ENCODE measurements at regions not wholly inside any gene's neighbourhood (a gene's known extent, or its start where the extent isn't known, plus 50 kb on each side); places are given as distances from the start of the nearest gene placed in this dataset.

DNA sequence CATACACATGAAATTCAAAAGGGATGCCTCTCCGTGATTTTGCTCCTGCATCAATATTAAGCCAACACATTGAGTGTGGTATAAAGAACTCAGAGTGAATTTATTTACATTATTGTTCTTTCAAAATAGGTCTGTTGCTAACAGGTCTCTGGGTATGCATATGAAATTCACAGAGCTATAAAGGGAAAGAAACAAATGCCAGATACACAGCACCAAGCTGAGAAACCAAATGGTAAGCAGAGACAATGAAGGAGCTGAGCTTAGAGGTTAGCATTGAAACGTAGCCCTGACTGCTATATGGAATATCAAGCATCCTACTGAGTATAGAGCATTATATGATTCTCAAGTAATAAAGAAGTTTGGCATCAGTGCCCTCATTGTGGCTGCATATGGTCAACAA lies 712.9 kb downstream of the NSUN3 start:
- no peak overlapping the region for H3K9ac ChIP-seq (ENCODE audit: low read length)
- H3K27ac ChIP-seq (ENCODE audit: low read length): no peak overlapping the region

GRCh38 chr3:94776401-94776915 lies 713.6 kb downstream of the NSUN3 start:
- Histone ChIP-seq H3K79me2 (replicated peaks; ENCODE audit: insufficient read depth, low read length) (no peaks in the 10 kb centered on the region), H3K27ac (ENCODE audit: low read length) (no peak overlapping the region), H3K27me3 (ENCODE audit: insufficient read depth, low read depth, low read length) (no peaks in the 10 kb centered on the region), H3K4me2 (ENCODE audit: low read length) (no peak overlapping the region), H3K36me3 (ENCODE audit: insufficient read depth, low read length) (no peaks in the 10 kb centered on the region), H3K9ac (ENCODE audit: low read length) (no peak overlapping the region), H3K9me3 (ENCODE audit: low read length) (no peaks in the 10 kb centered on the region), H3K4me3 (ENCODE audit: low read length) (no peak overlapping the region), H2AFZ (ENCODE audit: low read depth, low read length) (no peak overlapping the region), H4K20me1 (ENCODE audit: insufficient read depth) (no peaks in the 10 kb centered on the region), H3F3A (ENCODE audit: insufficient read depth, low read length, poor library complexity, severe bottlenecking) (no peaks in the 10 kb centered on the region), H3K9me2 (ENCODE audit: insufficient read depth, low read length) (no peaks in the 10 kb centered on the region)
- TF ChIP-seq EP300 (conservative IDR thresholded peaks at IDR 0.05; ENCODE audit: poor library complexity, severe bottlenecking): no peak
- TF ChIP-seq RAD21 (conservative IDR thresholded peaks at IDR 0.05): no peak
- TF ChIP-seq, protein P1, sequence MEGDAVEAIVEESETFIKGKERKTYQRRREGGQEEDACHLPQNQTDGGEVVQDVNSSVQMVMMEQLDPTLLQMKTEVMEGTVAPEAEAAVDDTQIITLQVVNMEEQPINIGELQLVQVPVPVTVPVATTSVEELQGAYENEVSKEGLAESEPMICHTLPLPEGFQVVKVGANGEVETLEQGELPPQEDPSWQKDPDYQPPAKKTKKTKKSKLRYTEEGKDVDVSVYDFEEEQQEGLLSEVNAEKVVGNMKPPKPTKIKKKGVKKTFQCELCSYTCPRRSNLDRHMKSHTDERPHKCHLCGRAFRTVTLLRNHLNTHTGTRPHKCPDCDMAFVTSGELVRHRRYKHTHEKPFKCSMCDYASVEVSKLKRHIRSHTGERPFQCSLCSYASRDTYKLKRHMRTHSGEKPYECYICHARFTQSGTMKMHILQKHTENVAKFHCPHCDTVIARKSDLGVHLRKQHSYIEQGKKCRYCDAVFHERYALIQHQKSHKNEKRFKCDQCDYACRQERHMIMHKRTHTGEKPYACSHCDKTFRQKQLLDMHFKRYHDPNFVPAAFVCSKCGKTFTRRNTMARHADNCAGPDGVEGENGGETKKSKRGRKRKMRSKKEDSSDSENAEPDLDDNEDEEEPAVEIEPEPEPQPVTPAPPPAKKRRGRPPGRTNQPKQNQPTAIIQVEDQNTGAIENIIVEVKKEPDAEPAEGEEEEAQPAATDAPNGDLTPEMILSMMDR (IDR thresholded peaks at IDR 0.05; ENCODE audit: poor library complexity, severe bottlenecking): no peak
- no peak for TF ChIP-seq POLR2AphosphoS5 (IDR thresholded peaks at IDR 0.05)
- no peak for TF ChIP-seq SMC3 (conservative IDR thresholded peaks at IDR 0.05; ENCODE audit: poor library complexity)
- TF ChIP-seq EZH2 (IDR thresholded peaks at IDR 0.05; ENCODE audit: borderline replicate concordance, insufficient read depth, low read length, poor library complexity, severe bottlenecking): no peak
- TF ChIP-seq REST (IDR thresholded peaks at IDR 0.05; ENCODE audit: borderline replicate concordance): no peak
- no peak for TF ChIP-seq TAF1 (IDR thresholded peaks at IDR 0.05; ENCODE audit: low read depth)

More for the DNA sequence above, 712.9 kb downstream of the NSUN3 start:
- no peaks in the 10 kb centered on the region for H3K36me3 ChIP-seq (ENCODE audit: insufficient read depth, low read length)
- H3K4me3 ChIP-seq (ENCODE audit: low read length): no peak overlapping the region
- no peak overlapping the region for H2AFZ ChIP-seq (ENCODE audit: low read depth, low read length)
- H3K27me3 ChIP-seq (ENCODE audit: insufficient read depth, low read depth, low read length): no peaks in the 10 kb centered on the region
- H3K4me2 ChIP-seq (ENCODE audit: low read length): no peak overlapping the region
- H3F3A ChIP-seq (ENCODE audit: insufficient read depth, low read length, poor library complexity, severe bottlenecking): no peaks in the 10 kb centered on the region
- H4K20me1 ChIP-seq (ENCODE audit: insufficient read depth): no peaks in the 10 kb centered on the region
- TF ChIP-seq TAF1 (IDR thresholded peaks at IDR 0.05; ENCODE audit: low read depth): no peak
- TF ChIP-seq RAD21 (conservative IDR thresholded peaks at IDR 0.05): no peak
- no peak for TF ChIP-seq EP300 (conservative IDR thresholded peaks at IDR 0.05; ENCODE audit: poor library complexity, severe bottlenecking)
- TF ChIP-seq MXI1 (conservative IDR thresholded peaks at IDR 0.05; ENCODE audit: poor library complexity, severe bottlenecking): no peak
- TF ChIP-seq SMC3 (conservative IDR thresholded peaks at IDR 0.05; ENCODE audit: poor library complexity): no peak
- no peak for TF ChIP-seq REST (IDR thresholded peaks at IDR 0.05; ENCODE audit: borderline replicate concordance)
- TF ChIP-seq, protein P1 (IDR thresholded peaks at IDR 0.05; ENCODE audit: poor library complexity, severe bottlenecking): no peak
- no peak for TF ChIP-seq EZH2 (IDR thresholded peaks at IDR 0.05; ENCODE audit: borderline replicate concordance, insufficient read depth, low read length, poor library complexity, severe bottlenecking)
- no peak for TF ChIP-seq POLR2AphosphoS5 (IDR thresholded peaks at IDR 0.05)
- no peaks in the 10 kb centered on the region for H3K9me3 ChIP-seq (ENCODE audit: low read length)
- H3K79me2 ChIP-seq (replicated peaks; ENCODE audit: insufficient read depth, low read length): no peaks in the 10 kb centered on the region
- no peaks in the 10 kb centered on the region for H3K9me2 ChIP-seq (ENCODE audit: insufficient read depth, low read length)
